ENCODE measurements at regions not wholly inside any gene's neighbourhood (a gene's known extent, or its start where the extent isn't known, plus 50 kb on each side); places are given as distances from the start of the nearest gene placed in this dataset.
A peak's percentile ranks its signal among the peaks of the same experiment; 100 is the strongest.

GRCh38 chr5:96588539-96588938, 73.6 kb upstream of the CAST start:
- no peak for DNase-seq (ENCODE audit: low read depth)

- no peak for DNase-seq (ENCODE audit: low read depth)
Measured at GRCh38 chr5:96590796-96591195, 71.4 kb upstream of the CAST start.

- no peak for DNase-seq (ENCODE audit: low read depth)
Measured at GRCh38 chr5:96595300-96596090, 66.7 kb upstream of the CAST start.

- no peak for DNase-seq (ENCODE audit: low read depth)
Measured at GRCh38 chr5:96597438-96598020, 64.6 kb upstream of the CAST start.

- no peak for DNase-seq (ENCODE audit: low read depth)
Measured at GRCh38 chr5:96601200-96601599, 61.0 kb upstream of the CAST start.

- DNase-seq (ENCODE audit: low read depth) = peak; percentile 44
Measured at GRCh38 chr5:96601715-96602244, 60.4 kb upstream of the CAST start.

- DNase-seq (ENCODE audit: low read depth) = no peak
Measured at GRCh38 chr5:96602776-96603175, 59.4 kb upstream of the CAST start.

GRCh38 chr5:96605144-96605837, 56.9 kb upstream of the CAST start:
- DNase-seq (ENCODE audit: low read depth) = no peak

- no peak for DNase-seq (ENCODE audit: low read depth)
Measured at GRCh38 chr5:96609369-96609768, 52.8 kb upstream of the CAST start.

- no peak for DNase-seq (ENCODE audit: low read depth)
Measured at GRCh38 chr5:96610747-96611146, 51.4 kb upstream of the CAST start.

GRCh38 chr5:96611946-96612345, 50.2 kb upstream of the CAST start:
- no peak for DNase-seq (ENCODE audit: low read depth)
